ENCODE measurements at regions not wholly inside any gene's neighbourhood (a gene's known extent, or its start where the extent isn't known, plus 50 kb on each side); places are given as distances from the start of the nearest gene placed in this dataset.
"Not testable (repeated sequence)": the region's sequence is repeated elsewhere in the genome, so short reads cannot be mapped to it uniquely, and the experiment has no call there.

DNA sequence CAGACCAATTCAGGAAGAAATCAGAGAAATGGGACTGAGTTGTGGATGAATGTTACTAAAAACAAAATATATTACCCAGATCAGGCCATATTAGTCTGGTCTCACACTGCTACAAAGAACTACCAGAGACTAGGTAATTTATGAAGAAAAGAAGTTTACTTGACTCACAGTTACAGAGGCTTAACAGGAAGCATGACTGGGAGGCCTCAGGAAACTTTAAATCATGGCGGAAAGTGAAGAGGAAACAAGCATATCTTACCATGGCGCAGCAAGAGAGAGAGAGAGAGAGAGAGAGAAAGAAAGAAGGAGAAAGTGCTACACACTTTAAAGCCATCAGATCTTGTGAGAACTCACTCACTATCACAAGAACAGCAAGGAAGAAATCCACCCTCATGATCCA is 636.8 kb upstream of the GRM3 start:
- no peak for DNase-seq

DNA sequence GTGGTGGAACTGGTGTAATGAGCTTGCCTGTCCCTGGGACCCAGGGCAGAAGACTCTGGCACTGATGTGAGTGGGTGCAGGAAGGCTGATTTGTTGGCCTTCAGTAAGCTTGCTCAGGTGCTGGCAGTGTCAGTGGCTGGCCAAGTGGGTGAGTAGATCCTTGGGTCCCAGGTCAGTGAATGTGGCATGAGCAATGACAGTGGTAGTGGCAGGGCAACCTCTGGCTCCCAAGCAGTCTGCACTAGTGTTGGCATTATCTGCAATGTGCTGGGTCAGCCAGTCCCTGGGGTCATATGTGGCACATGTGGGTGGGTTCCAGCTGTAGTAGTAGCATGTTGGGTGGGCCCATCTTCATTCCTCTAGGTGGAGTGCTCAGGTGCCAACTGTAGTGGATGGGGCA is 640.9 kb upstream of the GRM3 start:
- no peak for DNase-seq

DNA sequence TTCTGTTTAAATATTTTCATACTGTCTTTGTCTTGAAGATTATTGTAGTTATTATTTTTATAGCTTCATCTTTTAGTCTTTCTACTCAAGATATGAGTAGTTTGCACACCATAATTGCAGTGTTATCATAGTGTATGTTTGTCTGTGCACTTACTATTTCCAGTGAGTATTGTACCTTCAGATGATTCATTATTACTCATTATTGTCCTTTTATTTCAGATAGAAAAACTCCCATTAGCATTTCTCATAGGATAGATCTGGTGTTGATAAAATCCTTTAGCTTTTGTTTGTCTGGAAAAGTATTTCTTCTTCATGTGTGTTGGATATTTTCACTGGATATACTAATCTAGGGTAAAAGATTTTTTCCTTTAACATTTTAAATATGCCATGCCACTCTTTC is 646.2 kb upstream of the GRM3 start:
- no peak for DNase-seq

DNA sequence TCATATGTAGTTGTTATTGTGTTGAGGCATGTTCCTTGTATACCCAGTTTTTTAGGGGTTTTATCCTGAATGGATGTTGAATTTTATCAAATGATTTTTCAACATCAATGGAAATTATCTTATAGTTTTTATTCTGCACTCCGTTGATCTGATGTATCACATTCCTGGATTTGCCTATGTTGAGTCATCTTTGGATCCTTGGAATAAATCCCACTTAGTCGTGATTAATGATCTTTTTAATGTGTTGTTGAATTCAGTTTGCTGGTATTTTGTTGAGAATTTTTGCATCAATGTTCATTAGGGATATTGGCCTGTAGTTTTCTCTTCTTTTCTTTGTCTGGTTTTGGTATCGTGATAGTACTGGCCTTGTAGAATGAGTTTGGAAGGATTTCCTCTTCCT is 648.6 kb upstream of the GRM3 start:
- DNase-seq, result no peak

DNA sequence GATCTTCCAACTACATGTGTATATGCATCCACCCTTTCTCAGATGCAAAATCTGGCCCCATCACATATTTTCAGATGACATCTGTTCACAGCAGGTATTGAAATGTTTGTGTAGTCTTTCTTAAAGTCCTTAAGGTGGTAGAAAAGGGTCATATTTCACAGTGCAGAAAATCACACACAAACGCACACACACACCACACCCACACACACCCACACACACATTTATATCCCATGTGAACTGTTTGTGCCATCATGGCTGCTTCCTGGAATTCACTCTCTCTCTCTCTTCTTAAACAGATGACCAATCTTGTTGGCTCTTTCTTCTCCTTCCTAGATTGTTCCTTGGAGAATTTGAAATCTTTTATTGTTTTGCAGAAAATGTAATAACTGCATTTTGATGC is 663.0 kb upstream of the GRM3 start:
- no peak for DNase-seq

DNA sequence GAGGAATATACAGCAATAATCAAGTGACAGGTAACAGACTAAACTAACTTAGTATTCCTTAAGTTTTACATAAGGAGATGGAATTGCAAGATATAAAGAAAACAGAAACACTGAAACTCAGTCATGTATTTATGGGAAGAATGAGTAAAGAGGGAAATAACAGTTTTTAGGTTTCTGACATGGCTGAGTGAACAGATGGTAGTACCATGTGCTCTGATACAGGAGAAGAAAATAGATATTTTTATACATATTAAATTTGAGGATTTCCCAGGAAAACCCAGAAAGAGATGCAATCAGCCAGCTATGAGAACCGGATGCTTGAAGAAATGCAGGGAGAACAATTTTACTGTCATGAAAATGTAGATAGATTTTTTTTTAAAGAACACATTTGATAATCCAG is 669.5 kb upstream of the GRM3 start:
- DNase-seq, result no peak

DNA sequence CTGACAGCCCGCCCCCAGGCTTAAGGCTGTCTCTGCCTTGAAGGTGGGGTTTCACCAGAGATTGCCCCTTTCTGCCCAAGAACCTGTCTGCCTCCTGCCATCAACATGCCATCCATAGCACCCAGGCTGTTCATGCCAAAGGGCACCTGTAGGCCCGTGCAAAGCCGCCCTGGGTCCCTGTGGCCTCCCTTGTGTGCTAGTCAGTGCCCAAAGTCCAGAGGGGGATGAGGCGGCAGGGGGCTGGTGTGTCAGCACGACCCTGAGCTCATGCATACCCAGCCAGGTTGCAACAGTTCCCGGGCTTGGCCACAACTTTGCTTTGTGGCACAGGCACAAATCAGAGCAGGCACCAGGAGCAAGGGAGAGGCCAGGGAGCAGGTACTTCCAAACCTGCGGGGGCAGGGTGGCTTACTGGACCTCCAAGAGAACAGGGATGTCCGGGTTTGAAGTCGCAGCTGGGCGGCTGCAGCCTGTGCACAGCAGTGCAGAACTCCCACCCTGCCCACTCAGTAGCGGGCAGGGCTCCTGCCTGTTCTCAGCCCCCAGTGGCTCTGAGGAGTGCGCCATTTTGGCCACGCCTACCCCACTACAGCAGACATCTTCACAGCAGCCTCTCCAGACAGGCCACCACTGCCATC is 671.1 kb upstream of the GRM3 start:
- DNase-seq, result no peak

DNA sequence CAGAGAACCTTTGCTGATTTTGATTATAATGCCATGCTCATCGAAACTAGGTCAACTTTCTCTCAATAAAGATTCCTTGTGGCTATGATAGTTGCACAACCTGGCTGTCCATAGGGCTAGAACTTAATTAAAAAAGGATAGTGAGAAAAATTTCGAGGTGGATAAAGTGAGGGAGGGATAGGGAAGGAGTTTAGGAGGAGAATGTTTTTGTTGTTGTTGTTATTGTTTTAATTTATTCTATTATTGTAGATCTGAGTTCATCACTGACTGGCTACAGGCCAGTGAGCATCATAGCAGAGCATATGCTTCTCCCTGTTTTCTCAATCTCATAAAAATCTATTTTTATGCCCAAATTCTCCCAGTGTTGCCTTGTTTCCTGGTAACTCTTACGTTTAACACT is 688.7 kb upstream of the GRM3 start:
- no peak for DNase-seq

DNA sequence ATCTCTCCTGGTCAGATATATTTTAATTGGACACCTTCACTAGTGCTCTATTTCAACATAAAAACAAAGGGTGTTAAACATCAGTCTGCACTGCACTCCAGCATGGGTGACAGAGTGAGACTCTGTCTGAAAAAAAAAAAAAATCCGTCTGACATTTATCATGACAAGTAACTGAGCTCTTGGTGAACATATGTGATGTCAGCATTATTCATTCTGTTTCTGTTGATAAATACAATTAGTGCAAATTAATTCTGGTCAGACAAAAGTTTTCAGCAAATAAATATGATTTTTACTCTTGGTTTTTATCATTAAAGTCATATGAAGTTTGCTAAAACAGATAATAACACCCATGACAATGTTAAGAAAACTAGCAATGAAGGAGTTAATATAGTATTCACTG is 692.8 kb upstream of the GRM3 start:
- DNase-seq, result no peak

DNA sequence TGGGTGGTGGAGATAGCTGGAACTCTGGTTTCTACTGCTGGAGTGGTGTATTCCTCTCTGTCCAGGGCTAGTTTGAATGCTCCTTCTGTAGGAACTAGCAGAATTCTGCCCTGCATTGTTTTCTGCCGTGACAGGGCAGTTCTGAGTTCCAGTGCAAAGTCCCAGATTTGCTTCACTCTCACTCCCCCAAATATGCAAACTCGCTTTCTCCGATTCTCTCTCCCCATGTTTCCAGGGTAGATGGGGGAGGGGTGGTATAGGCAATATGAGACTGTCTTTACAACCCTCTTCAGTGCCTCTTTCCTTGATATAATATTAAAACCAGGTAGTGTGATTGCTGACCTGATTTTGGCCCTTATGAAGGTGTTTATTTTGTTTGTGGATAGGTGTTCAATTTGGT is 693.3 kb upstream of the GRM3 start:
- DNase-seq, result no peak

DNA sequence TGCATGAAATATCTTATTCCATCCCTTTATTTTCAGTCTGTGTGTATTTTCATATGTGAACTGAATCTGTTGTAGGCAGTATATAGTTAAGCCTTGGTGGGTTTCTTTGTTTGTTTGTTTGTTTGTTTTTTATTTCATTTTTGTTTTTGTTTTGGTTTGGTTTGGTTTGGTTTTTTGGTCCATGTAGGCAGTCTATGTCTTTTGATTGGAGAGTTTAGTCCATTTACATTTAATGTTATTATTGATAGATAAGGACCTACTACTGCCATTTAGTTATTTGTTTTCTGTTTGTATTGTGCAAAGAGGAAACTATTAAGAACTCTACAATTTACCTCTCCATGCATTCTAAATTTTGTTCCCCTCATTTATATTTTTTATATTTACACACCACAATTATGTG is 695.9 kb upstream of the GRM3 start:
- no peak for DNase-seq

DNA sequence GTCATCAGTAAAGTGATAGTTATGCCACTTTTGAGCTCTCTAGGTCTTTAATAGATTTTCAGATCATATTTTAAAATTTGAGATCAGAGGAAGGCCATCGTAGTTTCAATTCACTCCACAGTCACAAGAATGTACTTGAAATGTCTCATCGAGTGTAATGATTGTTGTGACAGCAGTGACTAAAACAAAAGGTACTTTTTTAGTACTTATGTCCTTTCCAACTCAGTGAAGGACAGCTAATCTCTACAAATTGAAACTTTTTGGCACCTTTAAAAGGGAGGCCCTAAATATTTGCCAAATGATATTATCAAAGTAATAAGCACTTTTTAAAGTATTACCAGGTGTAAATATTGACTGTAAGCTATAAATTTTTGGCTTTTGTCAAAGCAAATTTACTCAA is 702.9 kb upstream of the GRM3 start:
- DNase-seq, result no peak

DNA sequence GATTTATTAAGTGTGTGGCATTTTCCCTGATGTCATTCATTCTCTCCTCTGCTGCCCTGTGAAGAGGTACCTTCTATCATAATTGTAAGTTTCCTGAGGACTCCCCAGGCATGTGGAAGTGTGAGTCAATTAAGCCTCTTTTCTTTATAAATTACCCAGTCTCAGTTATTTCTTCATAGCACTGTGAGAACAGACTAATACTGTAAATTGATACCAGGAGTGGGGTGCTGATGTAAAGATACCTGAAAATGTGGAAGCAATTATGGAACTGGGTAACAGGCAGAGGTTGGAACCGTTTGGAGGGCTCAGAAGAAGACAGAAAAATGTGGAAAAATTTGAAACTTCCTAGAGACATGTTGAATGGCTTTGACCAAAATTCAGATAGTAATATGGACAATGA is 711.8 kb upstream of the GRM3 start:
- no peak for DNase-seq

DNA sequence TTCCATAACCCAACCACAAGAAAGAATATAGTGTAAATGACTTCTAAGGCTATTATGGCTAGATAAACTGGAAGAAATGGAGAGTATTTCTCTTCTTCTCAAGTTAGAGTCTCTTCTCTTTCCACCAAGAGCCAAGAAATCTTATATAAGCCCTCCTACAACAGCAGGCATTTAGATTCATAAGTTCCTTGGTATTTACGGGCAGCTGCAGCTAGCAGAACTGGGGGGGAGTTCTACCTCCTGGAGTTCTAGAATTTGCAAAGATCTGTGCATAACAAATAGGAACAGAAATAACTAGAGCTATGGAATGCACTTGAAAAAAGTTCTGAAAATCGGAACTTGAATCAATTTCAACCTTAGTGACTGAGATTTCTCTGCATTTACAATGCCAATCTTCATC is 715.2 kb upstream of the GRM3 start:
- DNase-seq, result no peak

DNA sequence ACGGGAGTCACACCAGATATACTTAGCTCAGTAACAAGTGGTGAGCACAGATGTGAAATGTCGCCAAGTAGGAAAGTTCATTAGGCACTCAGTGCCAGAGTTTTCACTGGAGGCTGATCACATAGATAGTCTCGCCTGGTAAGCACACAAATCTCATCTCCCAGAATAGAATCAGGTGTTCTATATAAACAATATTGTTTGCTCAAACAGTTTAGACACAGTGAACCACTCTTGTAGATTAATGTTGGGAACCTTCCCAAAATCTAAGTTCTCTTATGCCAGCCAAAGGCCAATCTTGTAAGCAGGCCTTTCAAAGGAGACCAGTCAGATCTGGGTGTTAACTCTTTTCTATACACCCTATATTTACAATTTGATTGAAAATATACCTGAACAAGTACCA is 716.5 kb upstream of the GRM3 start:
- no peak for DNase-seq

DNA sequence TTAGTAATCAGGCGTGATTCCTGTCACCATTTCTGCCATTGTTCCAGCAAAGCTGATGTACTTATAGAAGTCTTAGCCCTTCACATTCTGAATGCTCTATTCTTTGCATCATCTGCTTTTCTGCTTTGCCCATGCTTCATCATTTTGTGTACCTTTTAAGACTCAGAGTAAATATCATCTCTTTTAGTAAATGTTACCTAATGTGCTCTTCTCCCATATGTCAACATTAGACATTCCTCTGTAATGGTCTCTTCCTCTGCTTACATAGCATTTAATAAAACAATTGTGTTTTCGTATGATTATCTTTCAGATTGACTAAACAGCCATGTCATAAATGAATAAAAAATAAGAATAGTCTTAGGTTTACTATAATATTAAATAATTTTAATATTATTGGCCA is 719.6 kb upstream of the GRM3 start:
- no peak for DNase-seq

DNA sequence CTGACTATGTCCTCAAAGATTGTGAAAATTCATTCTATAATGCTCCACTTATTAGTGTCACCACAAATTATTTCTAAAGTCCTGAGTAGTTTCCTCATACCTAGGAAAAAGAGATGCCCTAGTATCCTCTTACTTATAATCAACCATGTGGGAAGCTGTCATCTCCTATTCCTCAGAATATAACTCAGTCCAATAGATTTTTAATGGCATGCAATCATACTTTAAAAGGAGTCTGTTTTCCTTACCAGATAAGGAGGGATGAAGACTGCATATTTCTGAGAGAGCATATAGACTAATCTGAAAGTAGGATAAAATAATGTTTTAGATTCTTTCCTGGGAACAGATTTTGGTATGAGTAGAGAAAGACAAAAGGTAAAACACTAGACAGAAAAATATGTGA is 727.7 kb upstream of the GRM3 start:
- no peak for DNase-seq

DNA sequence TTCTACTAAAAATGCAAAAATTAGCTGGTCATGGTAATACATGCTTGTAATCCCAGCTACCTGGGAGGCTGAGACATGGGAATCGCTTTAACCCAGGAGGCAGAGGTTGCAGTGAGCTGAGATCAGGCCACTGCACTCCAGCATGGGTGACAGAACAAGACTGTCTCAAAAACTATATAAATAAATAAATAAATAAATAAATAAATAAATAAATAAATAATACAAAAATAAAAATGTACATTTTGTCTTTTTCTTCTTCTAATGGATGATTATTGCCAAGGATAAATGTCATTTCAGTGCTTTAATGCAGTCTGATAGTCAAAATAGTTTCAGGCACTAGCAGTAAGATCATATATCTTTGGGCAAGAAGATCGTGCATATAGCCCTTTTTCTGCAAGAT is 727.6 kb upstream of the SEMA3D start:
- no peak for DNase-seq

DNA sequence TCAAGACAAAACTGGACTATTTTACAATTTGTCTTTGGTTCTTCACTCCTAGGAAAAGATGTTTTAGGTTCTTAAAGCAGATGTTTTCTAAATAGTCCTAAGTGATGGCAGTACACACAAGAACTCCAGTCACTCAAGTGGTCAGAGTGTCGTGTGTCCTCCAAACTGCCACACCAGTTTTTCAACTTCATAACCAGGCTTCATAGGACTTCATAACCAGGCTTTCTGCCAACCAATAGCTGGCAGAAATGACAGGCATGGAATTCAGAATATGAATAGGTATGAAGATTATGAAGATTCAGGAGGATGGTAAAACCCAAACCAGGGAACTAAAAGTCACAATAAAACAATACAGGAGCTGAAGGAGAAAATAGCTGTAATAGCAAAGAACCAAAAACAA is 721.2 kb upstream of the SEMA3D start:
- DNase-seq, result no peak

DNA sequence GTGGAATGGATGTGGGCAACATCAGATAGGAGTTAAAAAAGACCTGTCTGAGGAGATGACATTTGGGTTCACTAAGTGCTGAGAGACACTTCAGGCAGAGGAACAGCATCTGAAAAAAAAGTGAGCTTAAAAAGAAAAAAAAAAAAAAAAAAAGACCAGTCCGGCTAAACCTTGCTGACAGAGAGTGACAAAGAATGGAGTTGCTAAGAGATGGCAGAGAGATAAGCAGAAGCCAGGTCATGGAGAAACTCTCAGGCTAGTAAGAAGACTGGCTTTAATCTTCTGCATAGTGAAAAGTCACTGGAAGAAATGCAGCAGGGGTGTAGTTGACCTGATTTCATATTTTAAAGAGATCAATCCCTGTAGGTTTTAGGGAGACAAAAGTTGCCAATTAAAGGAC is 711.1 kb upstream of the SEMA3D start:
- no peak for DNase-seq

DNA sequence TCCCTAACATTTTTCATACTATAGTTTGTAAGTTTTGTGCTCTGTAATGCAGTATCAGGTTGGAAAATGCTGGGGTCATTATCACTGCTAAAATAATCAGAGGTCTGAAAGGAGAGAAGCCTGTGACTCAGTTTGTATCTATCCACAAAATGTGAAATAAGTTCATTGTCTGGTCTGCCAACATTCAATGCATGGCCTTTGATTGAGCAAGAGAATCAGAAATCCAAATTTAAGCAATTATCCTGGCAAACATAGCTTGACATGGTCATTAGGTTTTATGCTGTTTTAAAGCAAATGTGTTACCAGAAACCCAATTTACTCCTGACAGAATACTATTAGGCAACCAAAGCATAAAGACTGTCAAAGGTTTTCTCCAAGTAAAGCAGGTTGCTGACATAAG is 709.7 kb upstream of the SEMA3D start:
- DNase-seq, result no peak

DNA sequence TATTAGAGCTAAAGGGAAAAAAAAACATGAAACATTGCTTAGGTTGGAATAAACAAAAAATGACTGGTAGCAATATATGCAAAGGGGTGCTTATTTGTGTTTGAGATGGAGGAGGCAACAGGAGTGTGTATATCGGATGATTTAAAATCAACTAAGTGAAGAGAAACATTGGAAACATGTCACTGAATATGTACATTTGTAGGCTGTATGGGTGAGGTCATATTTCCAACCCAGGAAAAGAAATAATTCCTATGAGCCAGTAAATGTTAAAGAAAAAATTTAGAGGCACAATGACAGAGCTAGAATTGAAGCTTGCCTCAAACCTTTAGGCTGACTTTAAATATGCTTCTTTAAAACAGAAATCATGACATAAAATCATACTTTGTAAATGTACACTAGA is 709.0 kb upstream of the SEMA3D start:
- DNase-seq, result no peak

DNA sequence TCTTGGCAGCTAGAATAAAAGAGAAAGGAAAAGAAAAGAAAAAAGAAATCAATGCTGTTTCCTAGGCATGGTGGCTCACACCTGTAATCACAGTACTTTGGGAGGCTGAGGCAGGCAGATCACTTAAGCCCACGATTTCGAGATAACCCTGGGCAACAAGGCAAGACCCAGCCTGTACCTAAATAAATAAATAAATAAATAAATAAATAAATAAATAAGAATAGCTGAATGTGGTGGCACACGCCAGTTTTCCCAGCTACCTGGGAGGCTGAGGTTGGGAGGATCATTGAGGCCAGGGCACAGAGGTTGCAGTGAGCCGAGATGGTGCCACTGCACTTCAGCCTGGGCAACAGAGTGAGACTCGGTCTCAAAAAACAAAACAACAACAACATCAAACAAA is 705.0 kb upstream of the SEMA3D start:
- not testable (repeated sequence) for DNase-seq

DNA sequence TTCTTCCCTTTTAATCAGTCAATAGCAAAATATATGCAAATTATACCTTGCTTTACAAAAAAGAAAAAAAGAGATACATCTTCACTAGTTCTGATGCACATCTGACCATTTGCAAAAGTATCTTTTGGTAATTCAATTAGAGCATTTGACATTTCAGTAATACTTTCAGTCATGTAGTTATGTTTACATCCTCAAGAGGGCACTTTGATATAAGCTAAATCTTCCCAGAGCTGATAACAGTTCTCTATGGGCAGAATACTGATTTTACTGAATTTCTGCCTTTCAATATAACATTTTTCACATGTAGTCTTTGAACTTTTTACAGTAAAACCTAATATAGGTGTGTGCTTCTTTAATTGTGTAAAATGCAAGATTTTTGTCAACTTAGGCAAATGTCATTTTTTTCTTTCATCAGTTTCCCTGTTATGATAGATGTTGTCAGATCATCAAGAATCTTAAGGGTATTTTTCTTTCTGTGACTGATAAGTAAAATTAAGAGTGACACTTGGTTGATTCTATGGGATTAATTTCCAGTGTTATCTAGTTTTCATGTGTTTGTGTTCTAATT is 703.5 kb upstream of the SEMA3D start:
- peak; percentile 38 for DNase-seq

DNA sequence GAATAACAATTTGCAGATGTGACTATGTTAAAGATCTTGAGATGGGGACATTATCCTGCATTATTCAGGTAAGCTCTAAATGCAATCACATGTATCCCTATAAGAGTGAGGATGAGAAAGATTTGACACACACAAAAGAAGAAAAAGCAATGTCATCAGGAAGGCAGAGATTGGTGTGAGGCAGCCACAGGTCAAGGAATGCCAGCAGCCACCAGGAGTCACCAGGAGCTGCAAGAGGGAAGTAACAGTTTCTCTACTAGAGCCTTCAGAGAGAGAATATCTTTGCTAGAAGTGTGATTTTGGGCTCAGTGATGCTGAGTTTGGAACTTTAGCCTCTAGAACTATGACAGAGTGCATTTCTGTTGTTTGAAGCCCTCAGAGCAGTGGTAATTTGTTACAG is 700.3 kb upstream of the SEMA3D start:
- DNase-seq, result no peak
